ENCODE measurements at regions not wholly inside any gene's neighbourhood (a gene's known extent, or its start where the extent isn't known, plus 50 kb on each side); places are given as distances from the start of the nearest gene placed in this dataset.

DNA sequence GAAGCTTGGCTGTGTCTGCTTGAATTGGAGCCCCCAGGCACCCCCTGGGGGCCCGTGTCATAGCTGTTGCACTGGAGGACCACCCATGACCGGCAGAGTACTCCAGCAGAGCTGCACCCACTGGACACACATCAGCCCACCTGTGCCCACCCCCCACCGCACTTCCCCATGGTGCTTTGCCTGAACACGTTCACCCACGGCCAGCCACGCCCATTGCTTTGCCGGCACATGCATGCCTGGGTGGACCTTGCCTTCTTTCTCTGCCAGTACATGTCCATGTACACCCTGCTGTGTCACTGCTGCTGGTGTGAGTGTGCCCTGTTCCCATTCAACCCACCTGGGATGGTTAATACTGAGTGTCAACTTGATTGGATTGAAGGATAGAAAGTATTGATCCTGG is 88.7 kb downstream of the SAMD9 start:
- DNase-seq = no peak
- no peak overlapping the region for H3K9ac ChIP-seq (ENCODE audit: low read length)
- H2AFZ ChIP-seq (ENCODE audit: low read depth, low read length) = no peak overlapping the region
- H3K23ac ChIP-seq (ENCODE audit: low read length in 2 of 2) = no peak overlapping the region
- H4K91ac ChIP-seq (ENCODE audit: low read length) = no peak overlapping the region
- H3K14ac ChIP-seq (ENCODE audit: low read length in 2 of 2) = no peak overlapping the region
- H3K27ac ChIP-seq (ENCODE audit: low read length, poor library complexity, severe bottlenecking) = no peak overlapping the region
- H2BK12ac ChIP-seq (ENCODE audit: low read length in 2 of 2) = no peak overlapping the region
- no peak overlapping the region for H4K8ac ChIP-seq (ENCODE audit: low read length)
- no peak overlapping the region for H3K4me3 ChIP-seq (ENCODE audit: insufficient read depth in 1 of 2, low read depth in 1 of 2, low read length in 2 of 2)
- peak overlapping the region in 1 of 2 experiments; percentile 4 for H3K18ac ChIP-seq (ENCODE audit: low read depth in 1 of 2, low read length in 2 of 2)
- no peak overlapping the region for H2AK5ac ChIP-seq (ENCODE audit: low read length, severe bottlenecking)
- no peaks in the 10 kb centered on the region for H3K79me1 ChIP-seq (replicated peaks; ENCODE audit: low read length, poor library complexity, severe bottlenecking)
- H2BK120ac ChIP-seq (ENCODE audit: low read depth, low read length) = no peak overlapping the region
- no peaks in the 10 kb centered on the region for H3K36me3 ChIP-seq (ENCODE audit: control insufficient read depth in 1 of 2, insufficient read depth in 2 of 2, low read depth in 1 of 2, low read length in 2 of 2)
- H3K4ac ChIP-seq (ENCODE audit: low read depth in 1 of 2, low read length in 2 of 2) = no peak overlapping the region
- WGBS = 87% methylated on average over 7 of the region's 7 CpGs
- H3K27me3 ChIP-seq (ENCODE audit: control insufficient read depth in 1 of 2, insufficient read depth in 1 of 2, low read length in 2 of 2) = no peaks in the 10 kb centered on the region
- H3K4me2 ChIP-seq (ENCODE audit: low read length, poor library complexity, severe bottlenecking) = no peak overlapping the region
- H2BK15ac ChIP-seq (ENCODE audit: low read depth, poor library complexity, severe bottlenecking) = no peak overlapping the region
- no peak overlapping the region for H2BK5ac ChIP-seq (ENCODE audit: low read depth, low read length, poor library complexity, severe bottlenecking)
- peaks cover 5% of the 10 kb centered on the region for H3K9me3 ChIP-seq (ENCODE audit: control insufficient read depth, low read length)
- no peaks in the 10 kb centered on the region for H3K4me1 ChIP-seq (ENCODE audit: control insufficient read depth, insufficient read depth, low read depth, low read length)

- Histone ChIP-seq H3K9me3 (ENCODE audit: control insufficient read depth, low read length) (peaks cover 5% of the 10 kb centered on the region), H3K27me3 (ENCODE audit: control insufficient read depth in 1 of 2, insufficient read depth in 1 of 2, low read length in 2 of 2) (no peaks in the 10 kb centered on the region), H3K18ac (ENCODE audit: low read depth in 1 of 2, low read length in 2 of 2) (no peak overlapping the region), H3K36me3 (ENCODE audit: control insufficient read depth in 1 of 2, insufficient read depth in 2 of 2, low read depth in 1 of 2, low read length in 2 of 2) (no peaks in the 10 kb centered on the region), H3K23ac (ENCODE audit: low read length in 2 of 2) (no peak overlapping the region), H3K9ac (ENCODE audit: low read length) (no peak overlapping the region), H2AFZ (ENCODE audit: low read depth, low read length) (no peak overlapping the region), H4K8ac (ENCODE audit: low read length) (no peak overlapping the region), H3K79me1 (replicated peaks; ENCODE audit: low read length, poor library complexity, severe bottlenecking) (no peaks in the 10 kb centered on the region), H2BK5ac (ENCODE audit: low read depth, low read length, poor library complexity, severe bottlenecking) (no peak overlapping the region), H3K27ac (ENCODE audit: low read length, poor library complexity, severe bottlenecking) (no peak overlapping the region), H3K4me2 (ENCODE audit: low read length, poor library complexity, severe bottlenecking) (no peak overlapping the region), H2AK5ac (ENCODE audit: low read length, severe bottlenecking) (no peak overlapping the region), H3K4ac (ENCODE audit: low read depth in 1 of 2, low read length in 2 of 2) (no peak overlapping the region), H2BK120ac (ENCODE audit: low read depth, low read length) (no peak overlapping the region), H3K4me3 (ENCODE audit: insufficient read depth in 1 of 2, low read depth in 1 of 2, low read length in 2 of 2) (no peak overlapping the region), H3K14ac (ENCODE audit: low read length in 2 of 2) (no peak overlapping the region), H4K91ac (ENCODE audit: low read length) (no peak overlapping the region), H3K4me1 (ENCODE audit: control insufficient read depth, insufficient read depth, low read depth, low read length) (no peaks in the 10 kb centered on the region), H2BK12ac (ENCODE audit: low read length in 2 of 2) (no peak overlapping the region), H2BK15ac (ENCODE audit: low read depth, poor library complexity, severe bottlenecking) (no peak overlapping the region)
- WGBS = 95% methylated on average over 3 of the region's 3 CpGs
- DNase-seq = no peak
Observed at GRCh38 chr7:93028610-93029009, 89.2 kb downstream of the SAMD9 start.

GRCh38 chr7:93027044-93027443 is 90.7 kb downstream of the SAMD9 start:
- Histone ChIP-seq H2BK120ac (ENCODE audit: low read depth, low read length) (no peak overlapping the region), H2BK5ac (ENCODE audit: low read depth, low read length, poor library complexity, severe bottlenecking) (no peak overlapping the region), H4K91ac (ENCODE audit: low read length) (no peak overlapping the region), H3K4me3 (ENCODE audit: insufficient read depth in 1 of 2, low read depth in 1 of 2, low read length in 2 of 2) (no peak overlapping the region), H3K14ac (ENCODE audit: low read length in 2 of 2) (no peak overlapping the region), H3K23ac (ENCODE audit: low read length in 2 of 2) (no peak overlapping the region), H3K36me3 (ENCODE audit: control insufficient read depth in 1 of 2, insufficient read depth in 2 of 2, low read depth in 1 of 2, low read length in 2 of 2) (no peaks in the 10 kb centered on the region), H3K9ac (ENCODE audit: low read length) (no peak overlapping the region), H3K4me2 (ENCODE audit: low read length, poor library complexity, severe bottlenecking) (no peak overlapping the region), H3K18ac (ENCODE audit: low read depth in 1 of 2, low read length in 2 of 2) (no peak overlapping the region), H2BK12ac (ENCODE audit: low read length in 2 of 2) (no peak overlapping the region), H3K27ac (ENCODE audit: low read length, poor library complexity, severe bottlenecking) (no peak overlapping the region), H2BK15ac (ENCODE audit: low read depth, poor library complexity, severe bottlenecking) (no peak overlapping the region), H2AFZ (ENCODE audit: low read depth, low read length) (no peak overlapping the region), H3K4ac (ENCODE audit: low read depth in 1 of 2, low read length in 2 of 2) (no peak overlapping the region), H3K27me3 (ENCODE audit: control insufficient read depth in 1 of 2, insufficient read depth in 1 of 2, low read length in 2 of 2) (no peaks in the 10 kb centered on the region), H3K4me1 (ENCODE audit: control insufficient read depth, insufficient read depth, low read depth, low read length) (no peaks in the 10 kb centered on the region), H3K79me1 (replicated peaks; ENCODE audit: low read length, poor library complexity, severe bottlenecking) (no peaks in the 10 kb centered on the region), H3K9me3 (ENCODE audit: control insufficient read depth, low read length) (peaks cover 5% of the 10 kb centered on the region), H2AK5ac (ENCODE audit: low read length, severe bottlenecking) (no peak overlapping the region), H4K8ac (ENCODE audit: low read length) (no peak overlapping the region)
- no peak for DNase-seq
- 86% methylated on average over 5 of the region's 5 CpGs for WGBS

GRCh38 chr7:93026425-93026824 is 91.4 kb downstream of the SAMD9 start:
- H3K36me3 ChIP-seq (ENCODE audit: control insufficient read depth in 1 of 2, insufficient read depth in 2 of 2, low read depth in 1 of 2, low read length in 2 of 2) = no peaks in the 10 kb centered on the region

More at GRCh38 chr7:93026425-93026824, 91.4 kb downstream of the SAMD9 start:
- no peaks in the 10 kb centered on the region for H3K9me3 ChIP-seq (ENCODE audit: control insufficient read depth, low read length)
- H4K91ac ChIP-seq (ENCODE audit: low read length) = no peak overlapping the region
- no peaks in the 10 kb centered on the region for H3K79me1 ChIP-seq (replicated peaks; ENCODE audit: low read length, poor library complexity, severe bottlenecking)
- no peak overlapping the region for H3K27ac ChIP-seq (ENCODE audit: low read length, poor library complexity, severe bottlenecking)
- no peak overlapping the region for H2AK5ac ChIP-seq (ENCODE audit: low read length, severe bottlenecking)
- no peak overlapping the region for H3K14ac ChIP-seq (ENCODE audit: low read length in 2 of 2)
- H3K4me1 ChIP-seq (ENCODE audit: control insufficient read depth, insufficient read depth, low read depth, low read length) = no peaks in the 10 kb centered on the region
- no peak overlapping the region for H2BK15ac ChIP-seq (ENCODE audit: low read depth, poor library complexity, severe bottlenecking)
- no peaks in the 10 kb centered on the region for H3K27me3 ChIP-seq (ENCODE audit: control insufficient read depth in 1 of 2, insufficient read depth in 1 of 2, low read length in 2 of 2)
- no peak overlapping the region for H2AFZ ChIP-seq (ENCODE audit: low read depth, low read length)
- no peak overlapping the region for H2BK5ac ChIP-seq (ENCODE audit: low read depth, low read length, poor library complexity, severe bottlenecking)
- H3K23ac ChIP-seq (ENCODE audit: low read length in 2 of 2) = no peak overlapping the region
- H4K8ac ChIP-seq (ENCODE audit: low read length) = no peak overlapping the region
- H3K4me3 ChIP-seq (ENCODE audit: insufficient read depth in 1 of 2, low read depth in 1 of 2, low read length in 2 of 2) = no peak overlapping the region
- H3K18ac ChIP-seq (ENCODE audit: low read depth in 1 of 2, low read length in 2 of 2) = no peak overlapping the region
- H2BK120ac ChIP-seq (ENCODE audit: low read depth, low read length) = no peak overlapping the region
- DNase-seq = no peak
- WGBS = 79% methylated on average over 3 of the region's 3 CpGs
- H2BK12ac ChIP-seq (ENCODE audit: low read length in 2 of 2) = no peak overlapping the region
- no peak overlapping the region for H3K4me2 ChIP-seq (ENCODE audit: low read length, poor library complexity, severe bottlenecking)
- H3K9ac ChIP-seq (ENCODE audit: low read length) = no peak overlapping the region
- no peak overlapping the region for H3K4ac ChIP-seq (ENCODE audit: low read depth in 1 of 2, low read length in 2 of 2)
